ENCODE measurements at regions not wholly inside any gene's neighbourhood (a gene's known extent, or its start where the extent isn't known, plus 50 kb on each side); places are given as distances from the start of the nearest gene placed in this dataset.
"Not testable (repeated sequence)": the region's sequence is repeated elsewhere in the genome, so short reads cannot be mapped to it uniquely, and the experiment has no call there.

GRCh38 chr2:132068407-132068806 lies 93.3 kb downstream of the ANKRD30BL start:
- not testable (repeated sequence) for TF ChIP-seq CTCF, POLR2A, EP300 (IDR thresholded peaks at IDR 0.05)

All from ovary (tissue), 3 donors.